ENCODE measurements at regions not wholly inside any gene's neighbourhood (a gene's known extent, or its start where the extent isn't known, plus 50 kb on each side); places are given as distances from the start of the nearest gene placed in this dataset.

GRCh38 chr13:57832187-57832586, 200.6 kb downstream of the PCDH17 start:
- Histone ChIP-seq H3K36me3 (ENCODE audit: control insufficient read depth, low read length) (no peaks in the 10 kb centered on the region), H3K4me3 (ENCODE audit: low read length) (no peak overlapping the region), H3F3A (ENCODE audit: control insufficient read depth, insufficient read depth) (no peaks in the 10 kb centered on the region), H3K79me2 (ENCODE audit: control insufficient read depth, low read length) (no peaks in the 10 kb centered on the region), H3K27me3 (ENCODE audit: control insufficient read depth, low read length) (no peaks in the 10 kb centered on the region), H3K4me1 (ENCODE audit: control insufficient read depth, low read length) (no peaks in the 10 kb centered on the region), H3K27ac (ENCODE audit: low read depth, low read length) (no peak overlapping the region), H4K20me1 (ENCODE audit: control insufficient read depth, insufficient read depth, low read depth, low read length) (no peaks in the 10 kb centered on the region), H3K9me2 (replicated peaks; ENCODE audit: control insufficient read depth, low read length) (no peaks in the 10 kb centered on the region), H3K9me3 (ENCODE audit: control insufficient read depth, insufficient read depth, low read length) (no peaks in the 10 kb centered on the region), H3K4me2 (ENCODE audit: low read length) (no peak overlapping the region)
- TF ChIP-seq, protein P1, sequence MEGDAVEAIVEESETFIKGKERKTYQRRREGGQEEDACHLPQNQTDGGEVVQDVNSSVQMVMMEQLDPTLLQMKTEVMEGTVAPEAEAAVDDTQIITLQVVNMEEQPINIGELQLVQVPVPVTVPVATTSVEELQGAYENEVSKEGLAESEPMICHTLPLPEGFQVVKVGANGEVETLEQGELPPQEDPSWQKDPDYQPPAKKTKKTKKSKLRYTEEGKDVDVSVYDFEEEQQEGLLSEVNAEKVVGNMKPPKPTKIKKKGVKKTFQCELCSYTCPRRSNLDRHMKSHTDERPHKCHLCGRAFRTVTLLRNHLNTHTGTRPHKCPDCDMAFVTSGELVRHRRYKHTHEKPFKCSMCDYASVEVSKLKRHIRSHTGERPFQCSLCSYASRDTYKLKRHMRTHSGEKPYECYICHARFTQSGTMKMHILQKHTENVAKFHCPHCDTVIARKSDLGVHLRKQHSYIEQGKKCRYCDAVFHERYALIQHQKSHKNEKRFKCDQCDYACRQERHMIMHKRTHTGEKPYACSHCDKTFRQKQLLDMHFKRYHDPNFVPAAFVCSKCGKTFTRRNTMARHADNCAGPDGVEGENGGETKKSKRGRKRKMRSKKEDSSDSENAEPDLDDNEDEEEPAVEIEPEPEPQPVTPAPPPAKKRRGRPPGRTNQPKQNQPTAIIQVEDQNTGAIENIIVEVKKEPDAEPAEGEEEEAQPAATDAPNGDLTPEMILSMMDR (IDR thresholded peaks at IDR 0.05; ENCODE audit: low read depth, low read length, poor library complexity, severe bottlenecking), result no peak
- no peak for TF ChIP-seq EZH2phosphoT487 (IDR thresholded peaks at IDR 0.05; ENCODE audit: borderline replicate concordance, low read length)

GRCh38 chr13:57837801-57838200, 206.3 kb downstream of the PCDH17 start:
- H3K4me3 ChIP-seq (ENCODE audit: low read length), result no peak overlapping the region
- no peaks in the 10 kb centered on the region for H3K79me2 ChIP-seq (ENCODE audit: control insufficient read depth, low read length)
- no peak for TF ChIP-seq EZH2phosphoT487 (IDR thresholded peaks at IDR 0.05; ENCODE audit: borderline replicate concordance, low read length)
- TF ChIP-seq, protein P1 (IDR thresholded peaks at IDR 0.05; ENCODE audit: low read depth, low read length, poor library complexity, severe bottlenecking), result no peak
- H3K36me3 ChIP-seq (ENCODE audit: control insufficient read depth, low read length), result no peaks in the 10 kb centered on the region
- H3F3A ChIP-seq (ENCODE audit: control insufficient read depth, insufficient read depth), result no peaks in the 10 kb centered on the region
- H3K27ac ChIP-seq (ENCODE audit: low read depth, low read length), result no peak overlapping the region
- no peaks in the 10 kb centered on the region for H3K27me3 ChIP-seq (ENCODE audit: control insufficient read depth, low read length)
- no peaks in the 10 kb centered on the region for H3K9me3 ChIP-seq (ENCODE audit: control insufficient read depth, insufficient read depth, low read length)
- no peaks in the 10 kb centered on the region for H4K20me1 ChIP-seq (ENCODE audit: control insufficient read depth, insufficient read depth, low read depth, low read length)
- H3K4me2 ChIP-seq (ENCODE audit: low read length), result no peak overlapping the region
- no peaks in the 10 kb centered on the region for H3K9me2 ChIP-seq (replicated peaks; ENCODE audit: control insufficient read depth, low read length)
- H3K4me1 ChIP-seq (ENCODE audit: control insufficient read depth, low read length), result no peaks in the 10 kb centered on the region

DNA sequence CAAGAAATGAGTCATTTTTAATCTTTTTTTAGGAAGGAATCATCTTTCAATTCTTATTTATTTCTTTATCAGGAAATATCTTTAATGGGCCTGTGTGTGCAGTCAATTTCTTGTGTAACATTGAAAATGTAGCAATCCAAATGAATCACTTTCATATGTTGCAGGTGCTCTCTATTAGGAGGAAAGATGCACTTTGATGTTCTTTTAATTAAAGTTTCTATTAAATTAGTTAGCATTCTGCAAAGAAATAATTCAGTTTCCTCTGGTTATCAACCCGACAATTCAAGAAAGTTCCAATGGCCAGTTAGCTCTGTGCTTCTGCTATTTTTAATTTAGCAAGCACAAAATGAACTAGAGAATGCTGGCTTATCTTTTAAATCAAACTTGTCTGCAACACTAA, 212.0 kb downstream of the PCDH17 start:
- Histone ChIP-seq H3K4me3 (ENCODE audit: low read length) (no peak overlapping the region), H3F3A (ENCODE audit: control insufficient read depth, insufficient read depth) (no peaks in the 10 kb centered on the region), H4K20me1 (ENCODE audit: control insufficient read depth, insufficient read depth, low read depth, low read length) (no peaks in the 10 kb centered on the region), H3K4me2 (ENCODE audit: low read length) (no peak overlapping the region), H3K4me1 (ENCODE audit: control insufficient read depth, low read length) (no peaks in the 10 kb centered on the region), H3K79me2 (ENCODE audit: control insufficient read depth, low read length) (no peaks in the 10 kb centered on the region), H3K27ac (ENCODE audit: low read depth, low read length) (no peak overlapping the region), H3K9me3 (ENCODE audit: control insufficient read depth, insufficient read depth, low read length) (peaks cover 5% of the 10 kb centered on the region; the same call in 1 of the 2 replicates), H3K27me3 (ENCODE audit: control insufficient read depth, low read length) (no peaks in the 10 kb centered on the region), H3K9me2 (replicated peaks; ENCODE audit: control insufficient read depth, low read length) (no peaks in the 10 kb centered on the region), H3K36me3 (ENCODE audit: control insufficient read depth, low read length) (no peaks in the 10 kb centered on the region)
- TF ChIP-seq, protein P1 (IDR thresholded peaks at IDR 0.05; ENCODE audit: low read depth, low read length, poor library complexity, severe bottlenecking), result no peak
- no peak for TF ChIP-seq EZH2phosphoT487 (IDR thresholded peaks at IDR 0.05; ENCODE audit: borderline replicate concordance, low read length)

All from DOHH2 (cell line).